H9 (cell line): ENCODE measurements at regions not wholly inside any gene's neighbourhood (a gene's known extent, or its start where the extent isn't known, plus 50 kb on each side); places are given as distances from the start of the nearest gene placed in this dataset.

Source experiments
- DNase-seq: peaks from one replicate; pipeline ENCODE4 v3.0.0-alpha.2; 2017
- H2AFZ ChIP-seq: one replicate; pipeline ENCODE4 v1.6.1; 2013; ENCODE audit warnings: mild to moderate bottlenecking, low read length, control low read depth, moderate library complexity
- H2AK5ac ChIP-seq: 2 replicates; pipeline ENCODE4 v1.6.1; 2013; ENCODE audit warnings: low read length, control low read depth, mixed read lengths; ENCODE audit not compliant: insufficient read length
- H2BK120ac ChIP-seq: one replicate; pipeline ENCODE4 v1.6.1; 2013; ENCODE audit warnings: low read depth, mild to moderate bottlenecking, low read length, control low read depth, inconsistent platforms; ENCODE audit not compliant: poor library complexity, severe bottlenecking
- H2BK12ac ChIP-seq: 2 replicates; pipeline ENCODE4 v1.6.1; 2013; ENCODE audit warnings: low read length, control low read depth, mixed read lengths, low read depth; ENCODE audit not compliant: insufficient read length
- H2BK15ac ChIP-seq: 2 replicates; pipeline ENCODE4 v1.6.1; 2013; ENCODE audit warnings: low read depth, low read length, control low read depth
- H2BK20ac ChIP-seq: one replicate; pipeline ENCODE4 v1.6.1; 2013; ENCODE audit warnings: low read depth, mild to moderate bottlenecking, low read length, control low read depth, inconsistent platforms; ENCODE audit not compliant: poor library complexity, severe bottlenecking
- H2BK5ac ChIP-seq: 2 replicates; pipeline ENCODE4 v1.6.1; 2013; ENCODE audit warnings: low read length, control low read depth, mixed read lengths; ENCODE audit not compliant: insufficient read length
- H3K14ac ChIP-seq: 2 replicates; pipeline ENCODE4 v1.6.1; 2013; ENCODE audit warnings: low read length, control low read depth; ENCODE audit not compliant: insufficient read depth
- H3K18ac ChIP-seq: 2 replicates; pipeline ENCODE4 v1.6.1; 2013; ENCODE audit warnings: low read depth, mild to moderate bottlenecking, mixed read lengths, low read length, control low read depth; ENCODE audit not compliant: insufficient read length
- H3K23ac ChIP-seq: 2 replicates; pipeline ENCODE4 v1.6.1; 2013; ENCODE audit warnings: low read length, control low read depth, mixed read lengths, low read depth; ENCODE audit not compliant: insufficient read length
- H3K23me2 ChIP-seq: 2 replicates; pipeline ENCODE4 v1.6.1; 2013; ENCODE audit warnings: low read depth, mild to moderate bottlenecking, mixed read lengths, low read length, control low read depth; ENCODE audit not compliant: insufficient read length, poor library complexity, severe bottlenecking
- H3K27ac ChIP-seq: 2 replicates; pipeline ENCODE4 v1.5.1; 2013; ENCODE audit warnings: low read length, control low read depth, mixed read lengths, low read depth; ENCODE audit not compliant: insufficient read length
- H3K27me3 ChIP-seq: 2 replicates; pipeline ENCODE4 v1.6.1; 2013; ENCODE audit warnings: low read length, control low read depth, inconsistent platforms; ENCODE audit not compliant: insufficient read depth
- H3K4ac ChIP-seq: 2 replicates; pipeline ENCODE4 v1.6.1; 2013; ENCODE audit warnings: low read depth, mild to moderate bottlenecking, control low read depth, inconsistent platforms, low read length, moderate library complexity
- H3K4me1 ChIP-seq: 2 replicates; pipeline ENCODE4 v1.6.1; 2013; ENCODE audit warnings: low read length, control low read depth, inconsistent platforms; ENCODE audit not compliant: insufficient read depth
- H3K4me2 ChIP-seq: 2 replicates; pipeline ENCODE4 v1.6.1; 2013; ENCODE audit warnings: low read length, control low read depth, mixed read lengths; ENCODE audit not compliant: insufficient read length, insufficient read depth
- H3K56ac ChIP-seq: 2 replicates; pipeline ENCODE4 v1.6.1; 2013; ENCODE audit warnings: low read depth, mild to moderate bottlenecking, mixed read lengths, low read length, control low read depth; ENCODE audit not compliant: insufficient read length
- H3K79me1 ChIP-seq: 2 replicates; pipeline ENCODE4 v1.6.1; 2013; ENCODE audit warnings: low read depth, mild to moderate bottlenecking, moderate library complexity, low read length, control low read depth, inconsistent platforms; ENCODE audit not compliant: insufficient read depth, poor library complexity, severe bottlenecking
- H3K79me2 ChIP-seq: 2 replicates; pipeline ENCODE4 v1.6.1; 2013; ENCODE audit warnings: low read length, control low read depth, inconsistent platforms; ENCODE audit not compliant: insufficient read depth
- H3K9ac ChIP-seq: 2 replicates; pipeline ENCODE4 v1.6.1; 2013; ENCODE audit warnings: low read length, control low read depth, mixed read lengths; ENCODE audit not compliant: insufficient read length; ENCODE audit errors: extremely low read depth
- H3K9me3 ChIP-seq: one replicate; pipeline ENCODE4 v1.6.1; 2013; ENCODE audit warnings: low read depth, low read length, inconsistent platforms; ENCODE audit not compliant: control insufficient read depth
- H3T11ph ChIP-seq: one replicate; pipeline ENCODE4 v1.6.1; 2013; ENCODE audit warnings: mild to moderate bottlenecking, low read length, control low read depth, inconsistent platforms
- H4K20me1 ChIP-seq: one replicate; pipeline ENCODE4 v1.6.1; 2013; ENCODE audit not compliant: control insufficient read depth, insufficient read length, insufficient read depth
- H4K5ac ChIP-seq: 2 replicates; pipeline ENCODE4 v1.6.1; 2013; ENCODE audit warnings: low read depth, mild to moderate bottlenecking, mixed read lengths, low read length, control low read depth; ENCODE audit not compliant: insufficient read length
- H4K8ac ChIP-seq: replicated peaks from 2 replicates; pipeline ENCODE4 v1.6.1; 2013; ENCODE audit warnings: low read length, control low read depth, mixed read lengths, low read depth; ENCODE audit not compliant: insufficient read length
- H4K91ac ChIP-seq: 2 replicates; pipeline ENCODE4 v1.6.1; 2013; ENCODE audit warnings: low read depth, mild to moderate bottlenecking, moderate library complexity, mixed read lengths, low read length, control low read depth; ENCODE audit not compliant: insufficient read length
- H3K27ac Mint-ChIP-seq, 3 experiments: 2 replicates in 2 of 3; 3 replicates in 1 of 3; pipeline ENCODE4 v1.8.0; 2020 to 2021; ENCODE audit warnings: mixed read lengths in 3 of 3, mild to moderate bottlenecking in 1 of 3, moderate library complexity in 1 of 3
- H3K27me3 Mint-ChIP-seq: 2 replicates; pipeline ENCODE4 v1.8.0; 2021; ENCODE audit warnings: low read depth, mild to moderate bottlenecking, moderate library complexity, mixed read lengths
- H3K36me3 Mint-ChIP-seq, 3 experiments: 2 replicates in 2 of 3; 3 replicates in 1 of 3; pipeline ENCODE4 v1.8.0; 2020 to 2021; ENCODE audit warnings: low read depth in 3 of 3, mixed read lengths in 3 of 3; ENCODE audit not compliant: insufficient read depth in 1 of 3
- H3K4me1 Mint-ChIP-seq, 2 experiments: 2 replicates each; pipeline ENCODE4 v1.8.0; 2020; ENCODE audit warnings: mixed read lengths in 2 of 2
- H3K4me3 Mint-ChIP-seq, 2 experiments: 2 replicates in 1 of 2; 3 replicates in 1 of 2; pipeline ENCODE4 v1.8.0; 2020 to 2021; ENCODE audit warnings: mild to moderate bottlenecking in 2 of 2, mixed read lengths in 2 of 2, moderate library complexity in 1 of 2
- H3K9me3 Mint-ChIP-seq, 2 experiments: 2 replicates in 1 of 2; 3 replicates in 1 of 2; pipeline ENCODE4 v1.8.0; 2020; ENCODE audit warnings: mild to moderate bottlenecking in 2 of 2, mixed read lengths in 2 of 2, moderate library complexity in 1 of 2
- CTCF ChIP-seq: fragments of 200-600 bp; sonication (generic); conservative IDR thresholded peaks from 3 replicates; pipeline ENCODE4 v1.8.0; 2021; ENCODE audit warnings: antibody characterized with exemption, mild to moderate bottlenecking
- WGBS: extraction: QIAGEN DNeasy Blood & Tissue Kit; methylation state at CpG from one replicate; pipeline ENCODE4 v1.1.7; 2013; ENCODE audit warnings: missing lambda C conversion rate, low lambda C conversion rate, mixed read lengths; ENCODE audit not compliant: insufficient read length; ENCODE audit errors: extremely low coverage; 5-methylcytosine and 5-hydroxymethylcytosine counted together

DNA sequence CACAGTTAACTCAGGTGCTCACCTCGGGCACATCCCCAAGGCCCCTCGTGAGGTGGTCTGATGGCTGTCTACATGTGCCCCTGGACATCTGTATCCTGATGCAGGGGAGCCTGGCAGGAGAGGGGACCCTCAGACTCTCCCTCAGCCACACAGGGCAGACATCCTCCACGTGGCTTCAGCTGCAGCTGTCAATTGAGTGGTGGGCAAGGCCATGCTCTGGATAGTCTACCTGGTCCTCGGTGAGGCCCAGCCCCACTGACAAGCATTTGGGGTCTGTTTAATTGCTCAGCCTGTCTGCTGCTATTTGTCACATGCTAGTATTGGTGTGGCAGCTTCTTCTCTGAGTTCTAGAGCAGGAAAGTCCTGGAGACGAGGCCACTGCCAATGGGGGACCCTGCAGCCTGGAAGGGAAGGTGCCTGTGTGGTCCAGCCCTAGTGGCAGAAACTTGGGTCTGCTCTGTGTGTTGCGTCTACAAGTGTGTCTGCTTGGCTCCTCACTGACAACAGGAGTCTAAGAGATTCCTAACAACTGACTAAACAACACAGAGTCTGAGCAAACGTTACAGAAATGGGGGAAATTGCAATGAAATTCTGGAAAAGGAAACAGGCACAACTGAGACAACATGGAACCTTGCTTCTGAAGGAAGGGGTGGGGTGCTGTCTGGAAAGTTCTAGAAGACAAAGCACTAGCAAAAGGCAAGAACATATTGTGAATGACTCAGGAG, 59.3 kb upstream of the IGFBP3 start:
- Histone ChIP-seq H4K91ac (no peak overlapping the region), H4K5ac (no peak overlapping the region), H4K20me1 (no peaks in the 10 kb centered on the region), H3K4me2 (no peak overlapping the region), H3K14ac (no peak overlapping the region), H3K18ac (no peak overlapping the region), H3K9me3 (no peaks in the 10 kb centered on the region), H2BK12ac (no peak overlapping the region), H2BK20ac (no peak overlapping the region), H3K56ac (no peak overlapping the region), H2BK5ac (no peak overlapping the region), H3K9ac (no peak overlapping the region), H2BK15ac (no peak overlapping the region), H3K23ac (no peak overlapping the region), H3K79me1 (no peaks in the 10 kb centered on the region), H2AFZ (no peak overlapping the region), H2BK120ac (no peak overlapping the region), H3K27ac (no peak overlapping the region), H2AK5ac (no peak overlapping the region), H3K79me2 (no peaks in the 10 kb centered on the region), H3K4ac (no peak overlapping the region), H4K8ac (no peak overlapping the region), H3T11ph (no peak overlapping the region), H3K4me1 (no peaks in the 10 kb centered on the region; the same call in 1 of the 2 replicates), H3K27me3 (no peaks in the 10 kb centered on the region), H3K23me2 (no peaks in the 10 kb centered on the region)
- Mint-ChIP-seq H3K36me3 (peaks cover 5 to 10% (median 7%) of the 10 kb centered on the region in 3 experiments; a peak in 6 of 7 replicates), H3K9me3 (peaks cover 6 to 12% of the 10 kb centered on the region in 2 experiments), H3K27ac (no peak overlapping the region), H3K4me1 (peaks cover 9 to 23% of the 10 kb centered on the region in 2 experiments), H3K4me3 (no peak overlapping the region), H3K27me3 (peaks cover 10% of the 10 kb centered on the region)
- DNase-seq, result no peak
- no peak for TF ChIP-seq CTCF
- no CpG with 5 or more reads among the region's 7 CpGs for WGBS
